22Rv1 (cell line): ENCODE measurements at regions not wholly inside any gene's neighbourhood (a gene's known extent, or its start where the extent isn't known, plus 50 kb on each side); places are given as distances from the start of the nearest gene placed in this dataset.

Source experiments
- ZFX ChIP-seq: fragments of 450-650 bp; IDR thresholded peaks from 2 replicates; pipeline ENCODE4 v1.6.1; 2017; ENCODE audit warnings: antibody characterized with exemption, borderline replicate concordance
- TF ChIP-seq, protein P1 (sequence below): fragments of 450-650 bp; IDR thresholded peaks from 2 replicates; pipeline ENCODE4 v1.5.1; 2017; ENCODE audit warnings: mild to moderate bottlenecking

- TF ChIP-seq, protein P1, sequence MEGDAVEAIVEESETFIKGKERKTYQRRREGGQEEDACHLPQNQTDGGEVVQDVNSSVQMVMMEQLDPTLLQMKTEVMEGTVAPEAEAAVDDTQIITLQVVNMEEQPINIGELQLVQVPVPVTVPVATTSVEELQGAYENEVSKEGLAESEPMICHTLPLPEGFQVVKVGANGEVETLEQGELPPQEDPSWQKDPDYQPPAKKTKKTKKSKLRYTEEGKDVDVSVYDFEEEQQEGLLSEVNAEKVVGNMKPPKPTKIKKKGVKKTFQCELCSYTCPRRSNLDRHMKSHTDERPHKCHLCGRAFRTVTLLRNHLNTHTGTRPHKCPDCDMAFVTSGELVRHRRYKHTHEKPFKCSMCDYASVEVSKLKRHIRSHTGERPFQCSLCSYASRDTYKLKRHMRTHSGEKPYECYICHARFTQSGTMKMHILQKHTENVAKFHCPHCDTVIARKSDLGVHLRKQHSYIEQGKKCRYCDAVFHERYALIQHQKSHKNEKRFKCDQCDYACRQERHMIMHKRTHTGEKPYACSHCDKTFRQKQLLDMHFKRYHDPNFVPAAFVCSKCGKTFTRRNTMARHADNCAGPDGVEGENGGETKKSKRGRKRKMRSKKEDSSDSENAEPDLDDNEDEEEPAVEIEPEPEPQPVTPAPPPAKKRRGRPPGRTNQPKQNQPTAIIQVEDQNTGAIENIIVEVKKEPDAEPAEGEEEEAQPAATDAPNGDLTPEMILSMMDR = no peak
- no peak for TF ChIP-seq ZFX
Measured at GRCh38 chr12:13801543-13801942, 179.9 kb downstream of the GRIN2B start.
